ENCODE measurements at regions not wholly inside any gene's neighbourhood (a gene's known extent, or its start where the extent isn't known, plus 50 kb on each side); places are given as distances from the start of the nearest gene placed in this dataset.

- no peak for DNase-seq
Measured at GRCh38 chr16:26729951-26730541, 336.7 kb upstream of the C16orf82 start.

GRCh38 chr16:26731729-26732128, 335.0 kb upstream of the C16orf82 start:
- DNase-seq: no peak

- no peak for DNase-seq
Measured at GRCh38 chr16:26733710-26734109, 333.0 kb upstream of the C16orf82 start.

GRCh38 chr16:26735521-26735920, 331.2 kb upstream of the C16orf82 start:
- no peak for DNase-seq

GRCh38 chr16:26736084-26736483, 330.6 kb upstream of the C16orf82 start:
- no peak for DNase-seq

GRCh38 chr16:26740771-26741170, 326.0 kb upstream of the C16orf82 start:
- DNase-seq: no peak

GRCh38 chr16:26742040-26742439, 324.7 kb upstream of the C16orf82 start:
- no peak for DNase-seq

GRCh38 chr16:26744430-26744829, 322.3 kb upstream of the C16orf82 start:
- DNase-seq: no peak

- no peak for DNase-seq
Measured at GRCh38 chr16:26747760-26748159, 319.0 kb upstream of the C16orf82 start.

GRCh38 chr16:26749072-26749471, 317.7 kb upstream of the C16orf82 start:
- no peak for DNase-seq

- no peak for DNase-seq
Measured at GRCh38 chr16:26752166-26752565, 314.6 kb upstream of the C16orf82 start.

GRCh38 chr16:26756633-26757032, 310.1 kb upstream of the C16orf82 start:
- no peak for DNase-seq

- no peak for DNase-seq
Measured at GRCh38 chr16:26762594-26762993, 304.1 kb upstream of the C16orf82 start.

- DNase-seq: peak; percentile 19
Measured at GRCh38 chr16:26765087-26765486, 301.6 kb upstream of the C16orf82 start.

- DNase-seq: no peak
Measured at GRCh38 chr16:26768385-26769010, 298.2 kb upstream of the C16orf82 start.

- no peak for DNase-seq
Measured at GRCh38 chr16:26770547-26770946, 296.2 kb upstream of the C16orf82 start.

GRCh38 chr16:26772503-26772902, 294.2 kb upstream of the C16orf82 start:
- DNase-seq: no peak

GRCh38 chr16:26777821-26778220, 288.9 kb upstream of the C16orf82 start:
- no peak for DNase-seq

- DNase-seq: no peak
Measured at GRCh38 chr16:26787924-26788323, 278.8 kb upstream of the C16orf82 start.

GRCh38 chr16:26791169-26791568, 275.6 kb upstream of the C16orf82 start:
- no peak for DNase-seq

GRCh38 chr16:26795184-26795583, 271.5 kb upstream of the C16orf82 start:
- DNase-seq: peak; percentile 24

GRCh38 chr16:26801628-26802027, 265.1 kb upstream of the C16orf82 start:
- no peak for DNase-seq

- DNase-seq: no peak
Measured at GRCh38 chr16:26802440-26802839, 264.3 kb upstream of the C16orf82 start.

GRCh38 chr16:26802965-26803364, 263.8 kb upstream of the C16orf82 start:
- DNase-seq: no peak

- DNase-seq: no peak
Measured at GRCh38 chr16:26806657-26807056, 260.1 kb upstream of the C16orf82 start.

All from activated CD4-positive, alpha-beta T cell treated with anti-CD3 and anti-CD28 coated beads for 48 hours (primary cell).